ENCODE measurements at regions not wholly inside any gene's neighbourhood (a gene's known extent, or its start where the extent isn't known, plus 50 kb on each side); places are given as distances from the start of the nearest gene placed in this dataset.
"Not testable (repeated sequence)": the region's sequence is repeated elsewhere in the genome, so short reads cannot be mapped to it uniquely, and the experiment has no call there.

- DNase-seq (ENCODE audit: low read depth) = no peak
- TF ChIP-seq CTCF (IDR thresholded peaks at IDR 0.05; ENCODE audit: insufficient read depth, low read depth, low read length, missing control alignments) = no peak
- H3K4me3 ChIP-seq (ENCODE audit: low read depth, low read length) = no peak overlapping the region
These were observed 112.6 kb downstream of the MDH1 start for GRCh38 chr2:63701406-63701805.

DNA sequence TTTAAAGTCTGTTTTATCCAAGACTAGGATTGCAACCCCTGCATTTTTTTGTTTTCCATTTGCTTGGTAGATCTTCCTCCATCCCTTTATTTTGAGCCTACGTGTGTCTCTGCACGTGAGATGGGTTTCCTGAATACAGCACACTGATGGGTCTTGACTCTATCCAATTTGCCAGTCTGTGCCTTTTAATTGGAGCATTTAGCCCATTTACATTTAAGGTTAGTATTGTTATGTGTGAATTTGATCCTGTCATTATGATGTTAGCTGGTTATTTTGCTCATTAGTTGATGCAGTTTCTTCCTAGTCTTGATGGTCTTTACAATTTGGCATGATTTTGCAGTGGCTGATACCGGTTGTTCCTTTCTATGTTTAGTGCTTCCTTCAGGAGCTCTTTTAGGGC lies 117.3 kb downstream of the MDH1 start:
- not testable (repeated sequence) for DNase-seq (ENCODE audit: low read depth)

DNA sequence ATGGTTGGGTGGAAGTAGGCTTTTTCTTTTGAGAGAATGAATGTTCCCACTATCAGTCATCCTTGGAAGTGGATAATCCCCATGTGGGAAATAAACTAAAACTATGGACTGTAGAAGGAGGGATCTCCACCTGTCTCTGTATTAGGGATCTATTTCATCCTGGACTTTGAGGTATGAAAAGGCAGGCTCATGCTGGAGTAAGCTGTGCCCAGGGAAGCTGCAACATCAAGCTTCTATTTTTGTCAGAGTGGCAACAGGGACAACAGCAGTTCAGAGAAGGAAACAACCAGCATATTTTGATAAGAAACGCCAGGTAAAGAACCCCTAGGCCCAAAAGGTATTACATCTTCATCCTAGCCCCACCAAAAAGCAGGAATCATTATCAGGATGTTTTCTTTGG lies 122.0 kb downstream of the MDH1 start:
- TF ChIP-seq CTCF (IDR thresholded peaks at IDR 0.05; ENCODE audit: insufficient read depth, low read depth, low read length, missing control alignments) = no peak
- no peak overlapping the region for H3K4me3 ChIP-seq (ENCODE audit: low read depth, low read length)
- DNase-seq (ENCODE audit: low read depth) = no peak

More for the DNA sequence above, 117.3 kb downstream of the MDH1 start:
- not testable (repeated sequence) for H3K4me3 ChIP-seq (ENCODE audit: low read depth, low read length)

GRCh38 chr2:63712748-63713147 lies 124.0 kb downstream of the MDH1 start:
- no peak for DNase-seq (ENCODE audit: low read depth)
- H3K4me3 ChIP-seq (ENCODE audit: low read depth, low read length) = no peak overlapping the region
- TF ChIP-seq CTCF (IDR thresholded peaks at IDR 0.05; ENCODE audit: insufficient read depth, low read depth, low read length, missing control alignments) = no peak

DNA sequence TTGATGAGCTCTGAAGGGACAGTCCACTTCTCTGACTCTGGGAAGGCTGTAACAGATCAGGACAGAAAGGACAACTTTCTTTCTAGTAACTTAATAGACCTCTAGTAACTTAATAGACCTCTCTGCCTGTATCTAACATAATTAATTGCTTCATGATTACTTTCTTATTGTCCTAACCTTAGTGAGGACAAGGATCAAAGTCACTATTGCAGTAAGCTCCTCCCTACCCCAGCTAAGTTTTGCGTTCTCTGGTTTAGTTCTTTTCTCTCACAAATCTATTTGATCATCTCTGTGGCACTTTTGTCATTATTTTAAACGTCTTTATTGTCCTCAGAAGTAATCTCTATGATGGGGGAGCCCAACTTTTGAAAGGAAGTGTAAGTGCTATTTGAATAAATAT lies 125.5 kb upstream of the UGP2 start:
- no peak for DNase-seq (ENCODE audit: low read depth)
- no peak for TF ChIP-seq CTCF (IDR thresholded peaks at IDR 0.05; ENCODE audit: insufficient read depth, low read depth, low read length, missing control alignments)
- no peak overlapping the region for H3K4me3 ChIP-seq (ENCODE audit: low read depth, low read length)

- no peak for DNase-seq (ENCODE audit: low read depth)
These were observed 122.6 kb upstream of the UGP2 start for GRCh38 chr2:63719052-63719451.

DNA sequence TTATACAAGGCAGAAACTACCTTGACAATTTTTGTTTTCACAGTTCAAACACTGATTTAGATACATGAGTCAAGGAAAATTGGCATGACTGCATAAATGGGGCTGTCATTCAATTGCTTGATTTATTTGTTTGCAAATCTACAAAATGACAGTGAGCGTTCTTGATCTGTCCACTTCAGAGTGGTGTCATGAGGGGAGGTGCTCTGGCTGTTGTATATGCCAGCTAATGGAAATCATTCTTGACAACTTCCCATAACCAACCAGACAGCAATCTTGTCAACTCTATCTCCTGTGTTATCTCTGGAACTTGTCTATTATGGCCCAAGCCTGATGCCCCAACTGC lies 120.6 kb upstream of the UGP2 start:
- H3K4me3 ChIP-seq (ENCODE audit: low read depth, low read length) = no peak overlapping the region
- no peak for DNase-seq (ENCODE audit: low read depth)
- TF ChIP-seq CTCF (IDR thresholded peaks at IDR 0.05; ENCODE audit: insufficient read depth, low read depth, low read length, missing control alignments) = no peak

More at GRCh38 chr2:63719052-63719451, 122.6 kb upstream of the UGP2 start:
- TF ChIP-seq CTCF (IDR thresholded peaks at IDR 0.05; ENCODE audit: insufficient read depth, low read depth, low read length, missing control alignments) = no peak
- H3K4me3 ChIP-seq (ENCODE audit: low read depth, low read length) = no peak overlapping the region

- H3K4me3 ChIP-seq (ENCODE audit: low read depth, low read length); DNase-seq (ENCODE audit: low read depth): not testable (repeated sequence)
These were observed 119.4 kb upstream of the UGP2 start for GRCh38 chr2:63722284-63722683.
